ENCODE measurements at regions not wholly inside any gene's neighbourhood (a gene's known extent, or its start where the extent isn't known, plus 50 kb on each side); places are given as distances from the start of the nearest gene placed in this dataset.

GRCh38 chr18:55787536-55788073 lies 199.6 kb upstream of the TCF4 start:
- intact Hi-C loops (cut with DNase I; ENCODE audit: low total_unique reads), result loop anchor here (10.0 kb wide), 1 partner anchor 197 kb away; no protein-coding TSS in a partner anchor
- ATAC-seq (no peak), DNase-seq (no peak)
- in situ Hi-C loops (cut with MboI; ENCODE audit: low sequenced_read_pairs in 4 of 4), result loop anchor here in 3 of 4 donors (10.0 to 25.0 kb wide), 3 partner anchors 375 to 550 kb away; no protein-coding TSS in a partner anchor
- no peaks in the 10 kb centered on the region for H3K4me1 ChIP-seq
- H3K36me3 ChIP-seq, result no peaks in the 10 kb centered on the region
- no peak for TF ChIP-seq POLR2A (IDR thresholded peaks at IDR 0.05)
- H3K4me3 ChIP-seq, result no peak overlapping the region
- no peak overlapping the region for H3K27ac ChIP-seq
- H3K9me3 ChIP-seq, result no peaks in the 10 kb centered on the region
- no peaks in the 10 kb centered on the region for H3K27me3 ChIP-seq

GRCh38 chr18:55786651-55787272 lies 198.8 kb upstream of the TCF4 start:
- no peaks in the 10 kb centered on the region for H3K36me3 ChIP-seq
- TF ChIP-seq CTCF (IDR thresholded peaks at IDR 0.05 in 4 of 5, conservative IDR thresholded peaks at IDR 0.05 in 1 of 5) (no peak), POLR2A (IDR thresholded peaks at IDR 0.05) (no peak)
- intact Hi-C loops (cut with DNase I; ENCODE audit: low total_unique reads), result loop anchor here (10.0 kb wide), 1 partner anchor 198 kb away; no protein-coding TSS in a partner anchor
- ATAC-seq, result no peak
- H3K9me3 ChIP-seq, result no peaks in the 10 kb centered on the region
- H3K27ac ChIP-seq, result no peak overlapping the region
- H3K4me3 ChIP-seq, result no peak overlapping the region
- DNase-seq, result no peak
- in situ Hi-C loops (cut with MboI; ENCODE audit: low sequenced_read_pairs in 4 of 4), result loop anchor here in 3 of 4 donors (10.0 to 25.0 kb wide), 3 partner anchors 374 to 549 kb away; no protein-coding TSS in a partner anchor
- no peaks in the 10 kb centered on the region for H3K4me1 ChIP-seq
- no peaks in the 10 kb centered on the region for H3K27me3 ChIP-seq

- Histone ChIP-seq H3K27ac (no peak overlapping the region), H3K27me3 (no peaks in the 10 kb centered on the region), H3K4me3 (no peak overlapping the region), H3K36me3 (no peaks in the 10 kb centered on the region), H3K4me1 (peaks cover 9 to 13% of the 10 kb centered on the region in 2 donors), H3K9me3 (no peaks in the 10 kb centered on the region)
- intact Hi-C loops (cut with DNase I; ENCODE audit: low total_unique reads) (loop anchor here (5.0 to 10.0 kb wide), 4 partner anchors 192 to 793 kb away; no protein-coding TSS in a partner anchor), in situ Hi-C loops (cut with MboI; ENCODE audit: low sequenced_read_pairs in 4 of 4) (loop anchor here (5.0 to 25.0 kb wide), 5 partner anchors 372 to 552 kb away; no protein-coding TSS in a partner anchor)
- TF ChIP-seq POLR2A (IDR thresholded peaks at IDR 0.05) (no peak), CTCF (IDR thresholded peaks at IDR 0.05 in 4 of 5, conservative IDR thresholded peaks at IDR 0.05 in 1 of 5) (no peak)
- DNase-seq (no peak), ATAC-seq (no peak)
Observed at GRCh38 chr18:55783921-55784320, 195.9 kb upstream of the TCF4 start.

- Histone ChIP-seq H3K4me3 (no peak overlapping the region), H3K9me3 (no peaks in the 10 kb centered on the region), H3K27me3 (no peaks in the 10 kb centered on the region), H3K27ac (peak overlapping the region; percentile 74 to 80 (median 79)), H3K36me3 (no peaks in the 10 kb centered on the region), H3K4me1 (peaks cover 9 to 17% of the 10 kb centered on the region in 2 donors)
- TF ChIP-seq POLR2A (IDR thresholded peaks at IDR 0.05), result no peak
- TF ChIP-seq CTCF (IDR thresholded peaks at IDR 0.05 in 4 of 5, conservative IDR thresholded peaks at IDR 0.05 in 1 of 5), result peak; percentile 47 to 76 (median 59)
- ATAC-seq (peak; percentile 58 to 66), DNase-seq (peak; percentile 30 to 36)
- intact Hi-C loops (cut with DNase I; ENCODE audit: low total_unique reads) (loop anchor here (1.0 to 10.0 kb wide), 7 partner anchors 189 to 796 kb away; no protein-coding TSS in a partner anchor), in situ Hi-C loops (cut with MboI; ENCODE audit: low sequenced_read_pairs in 4 of 4) (loop anchor here (5.0 to 25.0 kb wide), 5 partner anchors 369 to 549 kb away; no protein-coding TSS in a partner anchor)
Observed at GRCh38 chr18:55781481-55781957, 193.5 kb upstream of the TCF4 start.

GRCh38 chr18:55780586-55781071 lies 192.6 kb upstream of the TCF4 start:
- H3K9me3 ChIP-seq, result no peaks in the 10 kb centered on the region
- intact Hi-C loops (cut with DNase I; ENCODE audit: low total_unique reads) (loop anchor here (1.0 to 10.0 kb wide), 7 partner anchors 188 to 797 kb away; no protein-coding TSS in a partner anchor), in situ Hi-C loops (cut with MboI; ENCODE audit: low sequenced_read_pairs in 4 of 4) (loop anchor here (5.0 to 25.0 kb wide), 5 partner anchors 368 to 548 kb away; no protein-coding TSS in a partner anchor)
- TF ChIP-seq CTCF (IDR thresholded peaks at IDR 0.05 in 4 of 5, conservative IDR thresholded peaks at IDR 0.05 in 1 of 5), result no peak
- TF ChIP-seq POLR2A (IDR thresholded peaks at IDR 0.05), result no peak
- H3K36me3 ChIP-seq, result no peaks in the 10 kb centered on the region
- ATAC-seq (peak; percentile 21 to 26), DNase-seq (no peak)
- no peaks in the 10 kb centered on the region for H3K27me3 ChIP-seq
- peak overlapping the region; percentile 74 to 80 (median 79) for H3K27ac ChIP-seq
- peak overlapping the region; percentile 59 to 91 (median 71) for H3K4me3 ChIP-seq
- peaks cover 9 to 17% of the 10 kb centered on the region in 2 donors for H3K4me1 ChIP-seq

All from gastrocnemius medialis (tissue), 4 donors.